ENCODE measurements at regions not wholly inside any gene's neighbourhood (a gene's known extent, or its start where the extent isn't known, plus 50 kb on each side); places are given as distances from the start of the nearest gene placed in this dataset.

DNA sequence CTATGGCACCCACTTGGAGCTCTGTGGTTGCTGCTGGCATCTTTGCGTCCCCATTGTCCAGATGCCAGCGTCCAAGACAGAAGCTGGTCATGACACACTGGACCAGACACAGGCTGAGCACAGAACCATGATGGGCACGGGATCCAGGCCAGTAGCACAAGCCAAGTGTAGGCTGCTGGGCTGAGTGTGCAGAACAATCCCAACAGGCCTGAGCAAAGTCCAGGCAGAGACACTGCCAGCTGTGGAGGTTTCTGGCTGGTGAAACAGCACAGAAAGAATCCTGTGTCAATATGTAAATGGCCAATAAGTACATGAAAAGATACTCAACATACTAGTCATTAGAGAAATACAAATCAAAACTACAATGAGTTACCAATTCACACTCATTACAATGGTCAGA, 705.4 kb downstream of the METTL4 start:
- TF ChIP-seq POLR2AphosphoS5 (IDR thresholded peaks at IDR 0.05; ENCODE audit: borderline replicate concordance, low read depth, low read length) (no peak), FOXP2 (optimal IDR thresholded peaks at IDR 0.05; ENCODE audit: control extremely low read depth, extremely low read length, insufficient read depth) (no peak)
